ENCODE measurements at regions not wholly inside any gene's neighbourhood (a gene's known extent, or its start where the extent isn't known, plus 50 kb on each side); places are given as distances from the start of the nearest gene placed in this dataset.

DNA sequence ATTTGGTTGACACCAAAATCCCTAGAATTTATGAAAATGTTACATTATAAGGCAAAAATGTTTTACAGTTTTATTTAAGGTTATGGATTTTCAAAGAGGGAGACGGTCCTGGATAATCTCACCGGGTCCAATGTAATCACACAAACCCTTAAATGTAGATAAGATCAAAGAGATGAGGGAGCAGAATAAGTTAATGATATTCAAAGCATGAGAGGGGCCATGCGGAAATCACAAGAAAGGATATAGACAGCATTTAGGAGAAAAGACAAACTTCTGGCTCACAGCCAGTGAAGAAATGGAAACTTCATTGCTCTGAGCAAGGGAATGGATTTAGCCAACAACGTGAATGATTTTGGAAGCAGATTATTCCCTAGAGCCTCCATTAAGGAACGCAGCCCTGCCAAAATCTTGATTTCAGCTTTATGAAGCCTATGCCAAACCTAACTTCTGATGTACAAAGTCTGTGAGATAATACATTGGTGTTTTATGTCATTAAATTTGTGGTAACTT, 684.4 kb upstream of the GNPDA2 start:
- H3K4me3 ChIP-seq (ENCODE audit: low read length), result no peak overlapping the region
- TF ChIP-seq, protein P1, sequence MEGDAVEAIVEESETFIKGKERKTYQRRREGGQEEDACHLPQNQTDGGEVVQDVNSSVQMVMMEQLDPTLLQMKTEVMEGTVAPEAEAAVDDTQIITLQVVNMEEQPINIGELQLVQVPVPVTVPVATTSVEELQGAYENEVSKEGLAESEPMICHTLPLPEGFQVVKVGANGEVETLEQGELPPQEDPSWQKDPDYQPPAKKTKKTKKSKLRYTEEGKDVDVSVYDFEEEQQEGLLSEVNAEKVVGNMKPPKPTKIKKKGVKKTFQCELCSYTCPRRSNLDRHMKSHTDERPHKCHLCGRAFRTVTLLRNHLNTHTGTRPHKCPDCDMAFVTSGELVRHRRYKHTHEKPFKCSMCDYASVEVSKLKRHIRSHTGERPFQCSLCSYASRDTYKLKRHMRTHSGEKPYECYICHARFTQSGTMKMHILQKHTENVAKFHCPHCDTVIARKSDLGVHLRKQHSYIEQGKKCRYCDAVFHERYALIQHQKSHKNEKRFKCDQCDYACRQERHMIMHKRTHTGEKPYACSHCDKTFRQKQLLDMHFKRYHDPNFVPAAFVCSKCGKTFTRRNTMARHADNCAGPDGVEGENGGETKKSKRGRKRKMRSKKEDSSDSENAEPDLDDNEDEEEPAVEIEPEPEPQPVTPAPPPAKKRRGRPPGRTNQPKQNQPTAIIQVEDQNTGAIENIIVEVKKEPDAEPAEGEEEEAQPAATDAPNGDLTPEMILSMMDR (conservative IDR thresholded peaks at IDR 0.05; ENCODE audit: low read depth, low read length), result no peak
- DNase-seq (ENCODE audit: low read depth), result no peak

DNA sequence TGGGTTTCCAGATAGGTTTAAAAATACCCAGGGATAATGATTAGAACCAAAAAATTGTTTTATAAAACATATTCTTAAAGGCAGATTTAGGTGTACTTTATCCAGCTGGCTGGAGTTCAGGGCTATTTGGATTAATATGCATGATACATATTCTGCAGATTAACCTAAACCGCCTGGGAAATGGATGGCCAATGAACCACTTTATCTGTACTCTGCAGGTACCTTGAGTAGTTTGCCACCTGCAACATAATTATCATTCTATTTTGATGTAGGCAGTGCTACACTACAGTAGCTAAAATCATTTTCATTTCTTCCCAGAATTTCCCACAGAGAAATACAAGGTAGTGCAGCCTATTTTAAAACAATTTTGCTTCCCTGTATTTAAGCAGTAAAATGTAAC, 683.2 kb upstream of the GNPDA2 start:
- no peak for DNase-seq (ENCODE audit: low read depth)
- TF ChIP-seq, protein P1 (conservative IDR thresholded peaks at IDR 0.05; ENCODE audit: low read depth, low read length), result no peak
- H3K4me3 ChIP-seq (ENCODE audit: low read length), result no peak overlapping the region

DNA sequence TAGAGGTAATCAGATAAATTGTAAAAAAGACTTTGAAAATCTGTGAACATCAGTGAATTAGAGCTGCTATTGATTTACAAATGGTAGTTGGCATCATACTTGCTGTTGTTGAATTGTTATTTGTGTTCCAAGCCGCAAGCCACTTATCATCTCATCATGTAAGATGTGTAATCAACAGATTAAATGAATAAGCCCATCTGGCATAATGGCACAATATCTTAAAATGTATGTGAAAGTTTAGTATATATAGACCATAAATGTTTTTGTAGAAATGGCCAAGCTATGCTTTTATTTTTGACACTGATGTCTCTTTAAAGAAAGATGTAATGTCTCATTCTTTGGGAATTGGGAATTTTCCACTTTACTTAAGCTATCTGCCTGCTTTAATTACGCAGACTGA, 682.6 kb upstream of the GNPDA2 start:
- no peak overlapping the region for H3K4me3 ChIP-seq (ENCODE audit: low read length)
- no peak for DNase-seq (ENCODE audit: low read depth)
- TF ChIP-seq, protein P1 (conservative IDR thresholded peaks at IDR 0.05; ENCODE audit: low read depth, low read length), result no peak

DNA sequence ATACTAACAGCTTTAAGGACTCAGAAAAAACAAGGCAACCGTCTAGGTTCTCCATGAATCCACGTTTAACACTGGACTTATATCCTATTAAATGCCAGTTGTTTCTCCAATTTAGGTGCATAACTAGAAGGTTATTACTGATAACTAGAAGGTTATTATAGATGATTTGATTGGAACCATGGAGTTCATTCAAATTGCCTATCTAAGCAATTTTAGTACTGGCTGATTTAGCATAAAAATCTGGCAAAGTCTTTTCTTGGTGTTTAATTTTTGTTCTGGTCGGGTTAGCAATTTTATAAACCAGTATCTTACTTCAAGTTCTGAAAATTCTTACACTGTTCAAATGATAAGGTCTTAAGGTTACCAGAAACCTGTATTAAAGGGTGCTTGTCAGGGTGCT, 672.8 kb upstream of the GNPDA2 start:
- no peak for DNase-seq (ENCODE audit: low read depth)

DNA sequence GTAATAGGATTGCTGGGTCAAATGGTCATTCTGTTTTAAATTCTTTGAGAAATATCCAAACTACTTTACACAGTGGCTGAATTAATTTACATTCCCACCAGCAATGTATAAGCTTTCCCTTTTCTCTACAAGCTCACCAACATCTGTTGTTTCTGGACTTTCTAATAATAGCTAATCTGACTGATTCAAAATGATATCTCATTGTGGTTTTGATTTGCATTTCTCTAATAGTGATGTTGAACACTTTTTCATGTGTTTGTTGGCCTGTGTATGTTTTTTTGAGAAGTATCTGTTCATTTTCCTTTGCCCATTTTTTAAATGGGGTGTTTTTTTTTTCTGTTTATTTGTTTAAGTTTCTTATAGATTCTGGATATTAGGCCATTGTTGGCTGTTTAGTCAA, 659.0 kb upstream of the GNPDA2 start:
- DNase-seq (ENCODE audit: low read depth), result no peak
- H3K4me3 ChIP-seq (ENCODE audit: low read length), result no peak overlapping the region
- TF ChIP-seq, protein P1 (conservative IDR thresholded peaks at IDR 0.05; ENCODE audit: low read depth, low read length), result no peak

More for the DNA sequence above, 672.8 kb upstream of the GNPDA2 start:
- H3K4me3 ChIP-seq (ENCODE audit: low read length), result no peak overlapping the region
- TF ChIP-seq, protein P1 (conservative IDR thresholded peaks at IDR 0.05; ENCODE audit: low read depth, low read length), result no peak

DNA sequence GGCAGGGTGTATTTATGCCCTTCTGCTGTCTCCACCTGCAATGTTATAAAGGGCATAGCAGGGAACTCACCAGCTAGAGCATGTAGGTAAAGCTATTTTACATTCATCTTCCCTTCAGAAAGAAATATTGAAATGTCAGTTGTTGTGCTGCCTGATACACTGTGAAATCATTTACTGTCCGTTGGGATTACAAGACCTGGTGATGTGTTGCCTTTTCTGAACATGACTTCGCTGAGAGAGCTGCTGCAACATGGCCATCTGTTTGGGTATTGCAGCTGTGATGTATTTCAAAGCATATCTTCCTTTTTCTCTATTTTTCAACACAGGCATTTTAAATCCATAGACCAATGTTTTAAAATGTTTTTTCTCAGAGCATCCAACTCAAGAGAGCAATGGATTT, 644.1 kb upstream of the GNPDA2 start:
- H3K4me3 ChIP-seq (ENCODE audit: low read length), result no peak overlapping the region
- TF ChIP-seq, protein P1 (conservative IDR thresholded peaks at IDR 0.05; ENCODE audit: low read depth, low read length), result no peak
- no peak for DNase-seq (ENCODE audit: low read depth)

DNA sequence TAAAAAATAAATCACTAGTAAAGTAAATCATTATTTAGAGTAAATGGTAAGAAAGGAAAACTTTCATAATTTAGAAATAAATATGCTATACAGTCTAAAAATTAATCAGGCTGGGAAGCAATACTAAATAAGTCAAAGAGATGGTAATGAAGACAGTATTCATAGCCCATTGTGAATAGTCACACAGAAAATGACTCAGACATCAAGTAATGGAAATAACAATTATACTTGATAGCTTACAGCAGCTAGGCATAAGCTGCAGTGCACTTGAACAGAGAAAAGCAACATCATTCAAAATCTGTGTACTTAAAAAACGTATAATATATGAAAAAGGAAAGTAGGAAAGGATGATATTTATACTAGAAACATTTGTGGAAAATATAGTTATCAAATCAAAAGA, 642.5 kb upstream of the GNPDA2 start:
- no peak overlapping the region for H3K4me3 ChIP-seq (ENCODE audit: low read length)
- TF ChIP-seq, protein P1 (conservative IDR thresholded peaks at IDR 0.05; ENCODE audit: low read depth, low read length), result no peak
- no peak for DNase-seq (ENCODE audit: low read depth)
